ENCODE measurements at regions not wholly inside any gene's neighbourhood (a gene's known extent, or its start where the extent isn't known, plus 50 kb on each side); places are given as distances from the start of the nearest gene placed in this dataset.

- TF ChIP-seq, protein P1, sequence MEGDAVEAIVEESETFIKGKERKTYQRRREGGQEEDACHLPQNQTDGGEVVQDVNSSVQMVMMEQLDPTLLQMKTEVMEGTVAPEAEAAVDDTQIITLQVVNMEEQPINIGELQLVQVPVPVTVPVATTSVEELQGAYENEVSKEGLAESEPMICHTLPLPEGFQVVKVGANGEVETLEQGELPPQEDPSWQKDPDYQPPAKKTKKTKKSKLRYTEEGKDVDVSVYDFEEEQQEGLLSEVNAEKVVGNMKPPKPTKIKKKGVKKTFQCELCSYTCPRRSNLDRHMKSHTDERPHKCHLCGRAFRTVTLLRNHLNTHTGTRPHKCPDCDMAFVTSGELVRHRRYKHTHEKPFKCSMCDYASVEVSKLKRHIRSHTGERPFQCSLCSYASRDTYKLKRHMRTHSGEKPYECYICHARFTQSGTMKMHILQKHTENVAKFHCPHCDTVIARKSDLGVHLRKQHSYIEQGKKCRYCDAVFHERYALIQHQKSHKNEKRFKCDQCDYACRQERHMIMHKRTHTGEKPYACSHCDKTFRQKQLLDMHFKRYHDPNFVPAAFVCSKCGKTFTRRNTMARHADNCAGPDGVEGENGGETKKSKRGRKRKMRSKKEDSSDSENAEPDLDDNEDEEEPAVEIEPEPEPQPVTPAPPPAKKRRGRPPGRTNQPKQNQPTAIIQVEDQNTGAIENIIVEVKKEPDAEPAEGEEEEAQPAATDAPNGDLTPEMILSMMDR (IDR thresholded peaks at IDR 0.05), result no peak
Observed at GRCh38 chr13:54633456-54633855, 1604.8 kb downstream of the OLFM4 start (continued).

- ChIA-PET POLR2A (no interaction called here), CTCF (no interaction called here)
- H3K27me3 Mint-ChIP-seq (ENCODE audit: low read depth), result no peaks in the 10 kb centered on the region
- H3K9me3 Mint-ChIP-seq, result no peaks in the 10 kb centered on the region
- no peaks in the 10 kb centered on the region for H3K36me3 Mint-ChIP-seq
- ATAC-seq (no peak), DNase-seq (ENCODE audit: low spot score) (no peak)
- TF ChIP-seq RELA (CRISPR knock-in tag; IDR thresholded peaks at IDR 0.05; ENCODE audit: borderline replicate concordance) (no peak), CDX4 (CRISPR knock-in tag; IDR thresholded peaks at IDR 0.05; ENCODE audit: borderline replicate concordance) (no peak), PRRX2 (CRISPR knock-in tag; IDR thresholded peaks at IDR 0.05) (no peak), KAT7 (CRISPR knock-in tag; IDR thresholded peaks at IDR 0.05; ENCODE audit: borderline replicate concordance) (no peak), ATF6 (CRISPR knock-in tag; IDR thresholded peaks at IDR 0.05) (no peak), NFE2L1 (CRISPR knock-in tag; IDR thresholded peaks at IDR 0.05) (no peak), TEAD1 (CRISPR knock-in tag; IDR thresholded peaks at IDR 0.05) (no peak), ZNF219 (CRISPR knock-in tag; IDR thresholded peaks at IDR 0.05; ENCODE audit: borderline replicate concordance) (no peak), JAZF1 (CRISPR knock-in tag; IDR thresholded peaks at IDR 0.05) (no peak), NFATC4 (CRISPR knock-in tag; IDR thresholded peaks at IDR 0.05) (no peak), ZNF423 (CRISPR knock-in tag; IDR thresholded peaks at IDR 0.05) (no peak), ATF1 (CRISPR knock-in tag; IDR thresholded peaks at IDR 0.05) (no peak)
- TF ChIP-seq, protein P2, sequence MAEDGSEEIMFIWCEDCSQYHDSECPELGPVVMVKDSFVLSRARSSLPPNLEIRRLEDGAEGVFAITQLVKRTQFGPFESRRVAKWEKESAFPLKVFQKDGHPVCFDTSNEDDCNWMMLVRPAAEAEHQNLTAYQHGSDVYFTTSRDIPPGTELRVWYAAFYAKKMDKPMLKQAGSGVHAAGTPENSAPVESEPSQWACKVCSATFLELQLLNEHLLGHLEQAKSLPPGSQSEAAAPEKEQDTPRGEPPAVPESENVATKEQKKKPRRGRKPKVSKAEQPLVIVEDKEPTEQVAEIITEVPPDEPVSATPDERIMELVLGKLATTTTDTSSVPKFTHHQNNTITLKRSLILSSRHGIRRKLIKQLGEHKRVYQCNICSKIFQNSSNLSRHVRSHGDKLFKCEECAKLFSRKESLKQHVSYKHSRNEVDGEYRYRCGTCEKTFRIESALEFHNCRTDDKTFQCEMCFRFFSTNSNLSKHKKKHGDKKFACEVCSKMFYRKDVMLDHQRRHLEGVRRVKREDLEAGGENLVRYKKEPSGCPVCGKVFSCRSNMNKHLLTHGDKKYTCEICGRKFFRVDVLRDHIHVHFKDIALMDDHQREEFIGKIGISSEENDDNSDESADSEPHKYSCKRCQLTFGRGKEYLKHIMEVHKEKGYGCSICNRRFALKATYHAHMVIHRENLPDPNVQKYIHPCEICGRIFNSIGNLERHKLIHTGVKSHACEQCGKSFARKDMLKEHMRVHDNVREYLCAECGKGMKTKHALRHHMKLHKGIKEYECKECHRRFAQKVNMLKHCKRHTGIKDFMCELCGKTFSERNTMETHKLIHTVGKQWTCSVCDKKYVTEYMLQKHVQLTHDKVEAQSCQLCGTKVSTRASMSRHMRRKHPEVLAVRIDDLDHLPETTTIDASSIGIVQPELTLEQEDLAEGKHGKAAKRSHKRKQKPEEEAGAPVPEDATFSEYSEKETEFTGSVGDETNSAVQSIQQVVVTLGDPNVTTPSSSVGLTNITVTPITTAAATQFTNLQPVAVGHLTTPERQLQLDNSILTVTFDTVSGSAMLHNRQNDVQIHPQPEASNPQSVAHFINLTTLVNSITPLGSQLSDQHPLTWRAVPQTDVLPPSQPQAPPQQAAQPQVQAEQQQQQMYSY (CRISPR knock-in tag; IDR thresholded peaks at IDR 0.05), result no peak
- TF ChIP-seq, protein P3, sequence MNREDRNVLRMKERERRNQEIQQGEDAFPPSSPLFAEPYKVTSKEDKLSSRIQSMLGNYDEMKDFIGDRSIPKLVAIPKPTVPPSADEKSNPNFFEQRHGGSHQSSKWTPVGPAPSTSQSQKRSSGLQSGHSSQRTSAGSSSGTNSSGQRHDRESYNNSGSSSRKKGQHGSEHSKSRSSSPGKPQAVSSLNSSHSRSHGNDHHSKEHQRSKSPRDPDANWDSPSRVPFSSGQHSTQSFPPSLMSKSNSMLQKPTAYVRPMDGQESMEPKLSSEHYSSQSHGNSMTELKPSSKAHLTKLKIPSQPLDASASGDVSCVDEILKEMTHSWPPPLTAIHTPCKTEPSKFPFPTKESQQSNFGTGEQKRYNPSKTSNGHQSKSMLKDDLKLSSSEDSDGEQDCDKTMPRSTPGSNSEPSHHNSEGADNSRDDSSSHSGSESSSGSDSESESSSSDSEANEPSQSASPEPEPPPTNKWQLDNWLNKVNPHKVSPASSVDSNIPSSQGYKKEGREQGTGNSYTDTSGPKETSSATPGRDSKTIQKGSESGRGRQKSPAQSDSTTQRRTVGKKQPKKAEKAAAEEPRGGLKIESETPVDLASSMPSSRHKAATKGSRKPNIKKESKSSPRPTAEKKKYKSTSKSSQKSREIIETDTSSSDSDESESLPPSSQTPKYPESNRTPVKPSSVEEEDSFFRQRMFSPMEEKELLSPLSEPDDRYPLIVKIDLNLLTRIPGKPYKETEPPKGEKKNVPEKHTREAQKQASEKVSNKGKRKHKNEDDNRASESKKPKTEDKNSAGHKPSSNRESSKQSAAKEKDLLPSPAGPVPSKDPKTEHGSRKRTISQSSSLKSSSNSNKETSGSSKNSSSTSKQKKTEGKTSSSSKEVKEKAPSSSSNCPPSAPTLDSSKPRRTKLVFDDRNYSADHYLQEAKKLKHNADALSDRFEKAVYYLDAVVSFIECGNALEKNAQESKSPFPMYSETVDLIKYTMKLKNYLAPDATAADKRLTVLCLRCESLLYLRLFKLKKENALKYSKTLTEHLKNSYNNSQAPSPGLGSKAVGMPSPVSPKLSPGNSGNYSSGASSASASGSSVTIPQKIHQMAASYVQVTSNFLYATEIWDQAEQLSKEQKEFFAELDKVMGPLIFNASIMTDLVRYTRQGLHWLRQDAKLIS (CRISPR knock-in tag; IDR thresholded peaks at IDR 0.05; ENCODE audit: borderline replicate concordance), result no peak
- TF ChIP-seq, protein P4, sequence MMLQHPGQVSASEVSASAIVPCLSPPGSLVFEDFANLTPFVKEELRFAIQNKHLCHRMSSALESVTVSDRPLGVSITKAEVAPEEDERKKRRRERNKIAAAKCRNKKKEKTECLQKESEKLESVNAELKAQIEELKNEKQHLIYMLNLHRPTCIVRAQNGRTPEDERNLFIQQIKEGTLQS (CRISPR knock-in tag; conservative IDR thresholded peaks at IDR 0.05), result no peak
- no peak overlapping the region for H3K27ac Mint-ChIP-seq
- H3K4me3 Mint-ChIP-seq, result no peak overlapping the region
- H3K4me1 Mint-ChIP-seq, result peaks cover 28% of the 10 kb centered on the region
Observed at GRCh38 chr13:54636231-54636630, 1607.6 kb downstream of the OLFM4 start.
